PFSK-1 (cell line): ENCODE measurements at regions not wholly inside any gene's neighbourhood (a gene's known extent, or its start where the extent isn't known, plus 50 kb on each side); places are given as distances from the start of the nearest gene placed in this dataset.

Experiments used
- FOXP2 ChIP-seq: optimal IDR thresholded peaks from 2 replicates; pipeline ENCODE3; 2011; ENCODE audit warnings: borderline replicate concordance, control low read depth, inconsistent platforms; ENCODE audit not compliant: insufficient read depth; ENCODE audit errors: extremely low read length, extremely low read depth
- POLR2AphosphoS5 ChIP-seq: IDR thresholded peaks from 2 replicates; pipeline ENCODE4 v1.6.1; 2012; ENCODE audit warnings: low read depth, mild to moderate bottlenecking, control low read depth, low read length, moderate library complexity
- SIN3A ChIP-seq: IDR thresholded peaks from 2 replicates; pipeline ENCODE4 v1.6.1; 2012; ENCODE audit warnings: mild to moderate bottlenecking, low read length, moderate library complexity, borderline replicate concordance; ENCODE audit not compliant: insufficient read depth
- TAF1 ChIP-seq: IDR thresholded peaks from 2 replicates; pipeline ENCODE4 v1.6.1; 2012; ENCODE audit warnings: low read length, control low read depth, borderline replicate concordance; ENCODE audit not compliant: insufficient read depth
- TF ChIP-seq, protein P1 (sequence below), 2 experiments: IDR thresholded peaks; 2 replicates each; pipeline versions ENCODE4 v1.6.1 to v1.8.0; 2011 to 2012; ENCODE audit warnings: low read depth in 2 of 2, low read length in 2 of 2, control low read depth in 1 of 2, inconsistent platforms in 1 of 2, mild to moderate bottlenecking in 1 of 2, moderate library complexity in 1 of 2; ENCODE audit not compliant: insufficient read depth in 1 of 2

DNA sequence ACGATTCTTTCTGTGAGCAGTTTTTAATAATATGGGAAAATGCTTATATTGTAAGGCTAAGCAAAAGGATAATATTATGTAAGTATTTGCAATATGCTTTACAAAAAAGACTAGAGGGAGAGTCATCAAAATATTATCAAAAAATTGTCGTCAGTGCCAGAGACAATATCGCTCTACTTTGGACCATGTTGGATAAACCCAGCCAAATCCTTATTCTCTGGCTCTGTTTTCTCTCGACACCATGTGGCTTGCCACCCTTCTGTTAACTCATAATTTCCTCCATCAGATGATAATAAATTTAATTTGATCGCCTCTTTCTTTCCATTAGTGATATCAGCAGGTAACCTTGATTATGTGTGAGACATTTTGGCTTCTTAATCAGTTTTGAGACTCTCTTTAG lies 129.9 kb downstream of the CDC42EP3 start:
- TF ChIP-seq FOXP2: no peak
- no peak for TF ChIP-seq SIN3A
- TF ChIP-seq TAF1: no peak
- TF ChIP-seq POLR2AphosphoS5: no peak
- TF ChIP-seq, protein P1, sequence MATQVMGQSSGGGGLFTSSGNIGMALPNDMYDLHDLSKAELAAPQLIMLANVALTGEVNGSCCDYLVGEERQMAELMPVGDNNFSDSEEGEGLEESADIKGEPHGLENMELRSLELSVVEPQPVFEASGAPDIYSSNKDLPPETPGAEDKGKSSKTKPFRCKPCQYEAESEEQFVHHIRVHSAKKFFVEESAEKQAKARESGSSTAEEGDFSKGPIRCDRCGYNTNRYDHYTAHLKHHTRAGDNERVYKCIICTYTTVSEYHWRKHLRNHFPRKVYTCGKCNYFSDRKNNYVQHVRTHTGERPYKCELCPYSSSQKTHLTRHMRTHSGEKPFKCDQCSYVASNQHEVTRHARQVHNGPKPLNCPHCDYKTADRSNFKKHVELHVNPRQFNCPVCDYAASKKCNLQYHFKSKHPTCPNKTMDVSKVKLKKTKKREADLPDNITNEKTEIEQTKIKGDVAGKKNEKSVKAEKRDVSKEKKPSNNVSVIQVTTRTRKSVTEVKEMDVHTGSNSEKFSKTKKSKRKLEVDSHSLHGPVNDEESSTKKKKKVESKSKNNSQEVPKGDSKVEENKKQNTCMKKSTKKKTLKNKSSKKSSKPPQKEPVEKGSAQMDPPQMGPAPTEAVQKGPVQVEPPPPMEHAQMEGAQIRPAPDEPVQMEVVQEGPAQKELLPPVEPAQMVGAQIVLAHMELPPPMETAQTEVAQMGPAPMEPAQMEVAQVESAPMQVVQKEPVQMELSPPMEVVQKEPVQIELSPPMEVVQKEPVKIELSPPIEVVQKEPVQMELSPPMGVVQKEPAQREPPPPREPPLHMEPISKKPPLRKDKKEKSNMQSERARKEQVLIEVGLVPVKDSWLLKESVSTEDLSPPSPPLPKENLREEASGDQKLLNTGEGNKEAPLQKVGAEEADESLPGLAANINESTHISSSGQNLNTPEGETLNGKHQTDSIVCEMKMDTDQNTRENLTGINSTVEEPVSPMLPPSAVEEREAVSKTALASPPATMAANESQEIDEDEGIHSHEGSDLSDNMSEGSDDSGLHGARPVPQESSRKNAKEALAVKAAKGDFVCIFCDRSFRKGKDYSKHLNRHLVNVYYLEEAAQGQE (IDR thresholded peaks at IDR 0.05; ENCODE audit: insufficient read depth in 1 of 2, low read depth in 2 of 2, low read length in 2 of 2): no peak
